ENCODE measurements at regions not wholly inside any gene's neighbourhood (a gene's known extent, or its start where the extent isn't known, plus 50 kb on each side); places are given as distances from the start of the nearest gene placed in this dataset.

DNA sequence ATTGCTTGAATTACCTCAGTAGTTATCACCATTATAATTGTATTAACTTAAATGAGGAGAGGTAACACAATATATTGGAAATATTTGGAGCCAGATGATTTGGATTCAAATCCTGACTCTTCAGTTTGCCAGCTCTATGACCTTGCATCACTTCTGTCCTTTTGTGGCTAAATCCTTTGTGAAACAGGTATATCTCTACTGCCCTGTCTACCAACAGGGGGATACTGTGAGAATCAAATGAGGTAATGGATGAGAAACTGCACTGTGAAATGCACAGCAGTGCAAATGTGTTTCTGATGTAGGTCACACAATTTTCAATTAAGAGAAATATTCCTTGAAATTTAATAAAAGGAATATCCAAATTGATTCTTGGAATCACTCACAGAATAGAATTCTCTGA lies 58.8 kb downstream of the CCDC54 start:
- TF ChIP-seq, protein P1, sequence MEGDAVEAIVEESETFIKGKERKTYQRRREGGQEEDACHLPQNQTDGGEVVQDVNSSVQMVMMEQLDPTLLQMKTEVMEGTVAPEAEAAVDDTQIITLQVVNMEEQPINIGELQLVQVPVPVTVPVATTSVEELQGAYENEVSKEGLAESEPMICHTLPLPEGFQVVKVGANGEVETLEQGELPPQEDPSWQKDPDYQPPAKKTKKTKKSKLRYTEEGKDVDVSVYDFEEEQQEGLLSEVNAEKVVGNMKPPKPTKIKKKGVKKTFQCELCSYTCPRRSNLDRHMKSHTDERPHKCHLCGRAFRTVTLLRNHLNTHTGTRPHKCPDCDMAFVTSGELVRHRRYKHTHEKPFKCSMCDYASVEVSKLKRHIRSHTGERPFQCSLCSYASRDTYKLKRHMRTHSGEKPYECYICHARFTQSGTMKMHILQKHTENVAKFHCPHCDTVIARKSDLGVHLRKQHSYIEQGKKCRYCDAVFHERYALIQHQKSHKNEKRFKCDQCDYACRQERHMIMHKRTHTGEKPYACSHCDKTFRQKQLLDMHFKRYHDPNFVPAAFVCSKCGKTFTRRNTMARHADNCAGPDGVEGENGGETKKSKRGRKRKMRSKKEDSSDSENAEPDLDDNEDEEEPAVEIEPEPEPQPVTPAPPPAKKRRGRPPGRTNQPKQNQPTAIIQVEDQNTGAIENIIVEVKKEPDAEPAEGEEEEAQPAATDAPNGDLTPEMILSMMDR (IDR thresholded peaks at IDR 0.05; ENCODE audit: control extremely low read depth in 1 of 3, insufficient read depth in 1 of 3, low read depth in 1 of 3, low read length in 3 of 3) = no peak
- TF ChIP-seq HDAC6 (IDR thresholded peaks at IDR 0.05; ENCODE audit: low read depth, low read length) = no peak

Data from H1 (cell line).